GM21526 (cell line): ENCODE measurements at regions not wholly inside any gene's neighbourhood (a gene's known extent, or its start where the extent isn't known, plus 50 kb on each side); places are given as distances from the start of the nearest gene placed in this dataset.
A peak's percentile ranks its signal among the peaks of the same experiment; 100 is the strongest.

Experiments used
- ATAC-seq: cut with Tn5 transposase; IDR thresholded peaks from one replicate; pipeline ENCODE4 v1.9.1; 2021; ENCODE audit warnings: moderate library complexity; ENCODE audit not compliant: unreplicated experiment, low FRiP score

- no peak for ATAC-seq
These were observed 71.0 kb downstream of the TMPRSS5 start for GRCh38 chr11:113634940-113635575.

GRCh38 chr11:113632981-113633380 is 73.1 kb downstream of the TMPRSS5 start:
- no peak for ATAC-seq

- no peak for ATAC-seq
These were observed 76.5 kb downstream of the TMPRSS5 start for GRCh38 chr11:113629562-113629961.

GRCh38 chr11:113628912-113629311 is 77.2 kb downstream of the TMPRSS5 start:
- no peak for ATAC-seq

GRCh38 chr11:113627946-113628345 is 78.2 kb downstream of the TMPRSS5 start:
- ATAC-seq: no peak

GRCh38 chr11:113627297-113627696 is 78.8 kb downstream of the TMPRSS5 start:
- ATAC-seq: no peak

- ATAC-seq: no peak
These were observed 79.4 kb downstream of the TMPRSS5 start for GRCh38 chr11:113626736-113627135.

- ATAC-seq: no peak
These were observed 83.0 kb downstream of the TMPRSS5 start for GRCh38 chr11:113623114-113623513.

- no peak for ATAC-seq
These were observed 87.7 kb downstream of the TMPRSS5 start for GRCh38 chr11:113618360-113618759.

- ATAC-seq: no peak
These were observed 90.3 kb downstream of the TMPRSS5 start for GRCh38 chr11:113615773-113616172.

GRCh38 chr11:113615098-113615497 is 91.0 kb downstream of the TMPRSS5 start:
- no peak for ATAC-seq

- no peak for ATAC-seq
These were observed 92.0 kb downstream of the TMPRSS5 start for GRCh38 chr11:113614097-113614496.

GRCh38 chr11:113613619-113614018 is 92.5 kb downstream of the TMPRSS5 start:
- peak; percentile 50 for ATAC-seq

GRCh38 chr11:113604186-113604585 is 101.9 kb downstream of the TMPRSS5 start:
- no peak for ATAC-seq

- ATAC-seq: no peak
These were observed 102.6 kb downstream of the TMPRSS5 start for GRCh38 chr11:113603277-113604059.

- no peak for ATAC-seq
These were observed 103.6 kb downstream of the TMPRSS5 start for GRCh38 chr11:113602483-113602882.

- ATAC-seq: no peak
These were observed 109.5 kb downstream of the TMPRSS5 start for GRCh38 chr11:113596658-113597057.

- ATAC-seq: no peak
These were observed 110.1 kb downstream of the TMPRSS5 start for GRCh38 chr11:113595810-113596594.

GRCh38 chr11:113593698-113594308 is 112.3 kb downstream of the TMPRSS5 start:
- no peak for ATAC-seq

GRCh38 chr11:113591117-113591516 is 115.0 kb downstream of the TMPRSS5 start:
- ATAC-seq: no peak

GRCh38 chr11:113587308-113587739 is 112.1 kb upstream of the DRD2 start:
- ATAC-seq: no peak
